Fibroblast of the aortic adventitia (primary cell): ENCODE measurements at regions not wholly inside any gene's neighbourhood (a gene's known extent, or its start where the extent isn't known, plus 50 kb on each side); places are given as distances from the start of the nearest gene placed in this dataset.
A peak's percentile ranks its signal among the peaks of the same experiment; 100 is the strongest.

Source experiments
- DNase-seq: peaks from one replicate; pipeline ENCODE4 v3.0.0-alpha.2; 2010; ENCODE audit warnings: low read depth
- H3K4me3 ChIP-seq: 2 replicates; pipeline ENCODE4 v1.5.1; 2011; ENCODE audit warnings: low read depth, mild to moderate bottlenecking, control low read depth, low read length, moderate library complexity
- CTCF ChIP-seq: IDR thresholded peaks from 2 replicates; pipeline ENCODE4 v1.5.1; 2011; ENCODE audit warnings: mild to moderate bottlenecking, low read length, control low read depth, inconsistent platforms; ENCODE audit not compliant: insufficient read depth

- H3K4me3 ChIP-seq = no peak overlapping the region
- peak; percentile 6 for DNase-seq
- TF ChIP-seq CTCF = no peak
Measured at GRCh38 chr4:154044742-154045485, 256.0 kb upstream of the SFRP2 start.

GRCh38 chr4:154044108-154044531 is 255.2 kb upstream of the SFRP2 start:
- no peak for TF ChIP-seq CTCF
- H3K4me3 ChIP-seq = no peak overlapping the region
- DNase-seq = no peak

GRCh38 chr4:154041640-154042039 is 252.8 kb upstream of the SFRP2 start:
- no peak for DNase-seq
- no peak overlapping the region for H3K4me3 ChIP-seq
- TF ChIP-seq CTCF = no peak

- DNase-seq = no peak
Measured at GRCh38 chr4:154039435-154040343, 250.8 kb upstream of the SFRP2 start.

GRCh38 chr4:154036856-154037255 is 248.0 kb upstream of the SFRP2 start:
- H3K4me3 ChIP-seq = no peak overlapping the region
- no peak for DNase-seq
- no peak for TF ChIP-seq CTCF

More at GRCh38 chr4:154039435-154040343, 250.8 kb upstream of the SFRP2 start:
- no peak overlapping the region for H3K4me3 ChIP-seq
- TF ChIP-seq CTCF = no peak

- DNase-seq = no peak
- H3K4me3 ChIP-seq = no peak overlapping the region
- TF ChIP-seq CTCF = no peak
Measured at GRCh38 chr4:154035341-154035740, 246.5 kb upstream of the SFRP2 start.
